IMR-90 (cell line): ENCODE measurements at regions not wholly inside any gene's neighbourhood (a gene's known extent, or its start where the extent isn't known, plus 50 kb on each side); places are given as distances from the start of the nearest gene placed in this dataset.

Source experiments
- ATAC-seq: fragments of 200-7000 bp; cut with Tn5 transposase; 2 replicates; pipeline ENCODE4 v1.9.1; 2020; ENCODE audit warnings: low read depth, mild to moderate bottlenecking, moderate library complexity
- BruUV-seq: library from RNA; stranded (reverse); fragments of 400-500 nt; replicated peaks from 2 replicates; lab custom pipeline; 2021; lab: Mats Ljungman, UMichigan
- CTCF ChIA-PET: fragments of 300-600 bp; formaldehyde crosslinking; extraction: SDS; loops from one replicate; lab custom pipeline; 2021; ENCODE audit warnings: antibody characterized with exemption; lab: Yijun Ruan, JAX
- POLR2A ChIA-PET: fragments of 300-600 bp; sonication (Branson Sonifier 250); formaldehyde crosslinking; loops from one replicate; lab custom pipeline; 2022; ENCODE audit warnings: antibody characterized with exemption; ENCODE audit not compliant: unreplicated experiment; lab: Charles Lee
- DNase-seq: peaks from one replicate; pipeline ENCODE4 v3.0.0; 2013
- H2AFZ ChIP-seq: replicated peaks from 2 replicates; pipeline ENCODE3; 2013; ENCODE audit warnings: low read length, mild to moderate bottlenecking; ENCODE audit not compliant: poor library complexity
- H2AK5ac ChIP-seq: 2 replicates; pipeline ENCODE4 v1.6.1; 2013; ENCODE audit warnings: low read depth, low read length, inconsistent platforms
- H2AK9ac ChIP-seq: replicated peaks from 2 replicates; pipeline ENCODE3; 2013; ENCODE audit warnings: mild to moderate bottlenecking, low read depth, low read length, moderate library complexity; ENCODE audit not compliant: poor library complexity
- H2BK120ac ChIP-seq: 2 replicates; pipeline ENCODE4 v1.6.1; 2013; ENCODE audit warnings: low read depth, low read length, inconsistent platforms
- H2BK15ac ChIP-seq: 3 replicates; pipeline ENCODE4 v1.6.1; 2013; ENCODE audit warnings: low read depth, low read length, inconsistent platforms
- H2BK20ac ChIP-seq: 2 replicates; pipeline ENCODE4 v1.6.1; 2013; ENCODE audit warnings: low read depth, mild to moderate bottlenecking, inconsistent platforms, low read length, moderate library complexity
- H2BK5ac ChIP-seq: 2 replicates; pipeline ENCODE4 v1.6.1; 2013; ENCODE audit warnings: mild to moderate bottlenecking, low read depth, low read length, inconsistent platforms; ENCODE audit not compliant: poor library complexity, severe bottlenecking
- H3K14ac ChIP-seq: replicated peaks from 2 replicates; pipeline ENCODE4 v1.6.1; 2013; ENCODE audit warnings: low read depth, low read length, inconsistent platforms
- H3K18ac ChIP-seq: 2 replicates; pipeline ENCODE4 v1.6.1; 2013; ENCODE audit warnings: low read depth, low read length, control low read depth
- H3K23ac ChIP-seq: 2 replicates; pipeline ENCODE4 v1.6.1; 2013; ENCODE audit warnings: low read depth, low read length, inconsistent platforms
- H3K27ac ChIP-seq: 2 replicates; pipeline ENCODE4 v1.5.1; 2013; ENCODE audit warnings: mild to moderate bottlenecking, control low read depth, low read length; ENCODE audit not compliant: insufficient read depth
- H3K27me3 ChIP-seq: 2 replicates; pipeline ENCODE4 v1.6.1; 2013; ENCODE audit warnings: low read length; ENCODE audit not compliant: control insufficient read depth, insufficient read depth
- H3K36me3 ChIP-seq: 2 replicates; pipeline ENCODE4 v1.6.1; 2013; ENCODE audit warnings: low read length, mixed read lengths; ENCODE audit not compliant: control insufficient read depth, insufficient read depth
- H3K4ac ChIP-seq: 2 replicates; pipeline ENCODE4 v1.6.1; 2013; ENCODE audit warnings: low read depth, low read length, inconsistent platforms
- H3K4me1 ChIP-seq: 2 replicates; pipeline ENCODE4 v1.6.1; 2013; ENCODE audit warnings: low read length, mixed read lengths; ENCODE audit not compliant: control insufficient read depth, insufficient read depth
- H3K4me2 ChIP-seq: 2 replicates; pipeline ENCODE4 v1.6.1; 2013; ENCODE audit warnings: low read depth, mild to moderate bottlenecking, control low read depth, low read length, moderate library complexity
- H3K4me3 ChIP-seq: 2 replicates; pipeline ENCODE4 v1.5.1; 2013; ENCODE audit warnings: low read depth, mild to moderate bottlenecking, control low read depth, low read length, moderate library complexity; ENCODE audit not compliant: insufficient read depth
- H3K56ac ChIP-seq: 2 replicates; pipeline ENCODE4 v1.6.1; 2013; ENCODE audit warnings: low read length, inconsistent platforms; ENCODE audit not compliant: insufficient read depth; ENCODE audit errors: extremely low read depth
- H3K79me1 ChIP-seq, 2 experiments: 2 replicates each; pipeline ENCODE4 v1.6.1; 2013; ENCODE audit warnings: low read length in 2 of 2, inconsistent platforms in 1 of 2, low read depth in 1 of 2
- H3K9ac ChIP-seq: 2 replicates; pipeline ENCODE4 v1.6.1; 2013; ENCODE audit warnings: low read depth, low read length, control low read depth
- H3K9me1 ChIP-seq: 2 replicates; pipeline ENCODE4 v1.6.1; 2013; ENCODE audit warnings: low read length, inconsistent platforms; ENCODE audit not compliant: insufficient read depth
- H3K9me3 ChIP-seq: 2 replicates; pipeline ENCODE4 v1.6.1; 2013; ENCODE audit warnings: low read length; ENCODE audit not compliant: control insufficient read depth, insufficient read depth
- H4K20me1 ChIP-seq: 2 replicates; pipeline ENCODE4 v1.6.1; 2013; ENCODE audit warnings: low read length, inconsistent platforms; ENCODE audit not compliant: insufficient read depth
- H4K5ac ChIP-seq: 2 replicates; pipeline ENCODE4 v1.6.1; 2013; ENCODE audit warnings: mild to moderate bottlenecking, low read depth, low read length, control low read depth
- H4K8ac ChIP-seq, 2 experiments: 2 replicates each; pipeline ENCODE4 v1.6.1; 2013; ENCODE audit warnings: low read depth in 2 of 2, low read length in 2 of 2, control low read depth in 1 of 2, inconsistent platforms in 1 of 2
- H4K91ac ChIP-seq: 2 replicates; pipeline ENCODE4 v1.6.1; 2013; ENCODE audit warnings: low read depth, low read length, inconsistent platforms; ENCODE audit not compliant: insufficient read depth
- BHLHE40 ChIP-seq: fragments of 150-350 bp; IDR thresholded peaks from 2 replicates; pipeline ENCODE4 v1.6.1; 2016; ENCODE audit warnings: mild to moderate bottlenecking, low read depth, low read length
- CEBPB ChIP-seq: IDR thresholded peaks from 2 replicates; pipeline ENCODE4 v1.6.1; 2012; ENCODE audit warnings: low read depth, low read length, improper control_type of control experiment
- CHD1 ChIP-seq: IDR thresholded peaks from 2 replicates; pipeline ENCODE4 v1.6.1; 2012; ENCODE audit warnings: low read depth, low read length, improper control_type of control experiment
- FOS ChIP-seq: fragments of 150-350 bp; IDR thresholded peaks from 2 replicates; pipeline ENCODE4 v1.6.1; 2016; ENCODE audit warnings: low read depth, low read length
- MAFK ChIP-seq: IDR thresholded peaks from 2 replicates; pipeline ENCODE4 v1.6.1; 2012; ENCODE audit warnings: low read depth, low read length, improper control_type of control experiment
- MAZ ChIP-seq: IDR thresholded peaks from 2 replicates; pipeline ENCODE4 v1.6.1; 2012; ENCODE audit warnings: low read depth, mild to moderate bottlenecking, low read length, improper control_type of control experiment, moderate library complexity, borderline replicate concordance
- MXI1 ChIP-seq: IDR thresholded peaks from 2 replicates; pipeline ENCODE4 v1.6.1; 2012; ENCODE audit warnings: low read depth, mild to moderate bottlenecking, low read length, moderate library complexity, borderline replicate concordance
- NFE2L2 ChIP-seq: fragments of 150-350 bp; IDR thresholded peaks from 2 replicates; pipeline ENCODE4 v1.6.1; 2016; ENCODE audit warnings: low read depth, mild to moderate bottlenecking, low read length
- POLR2A ChIP-seq: IDR thresholded peaks from 2 replicates; pipeline ENCODE4 v1.6.1; 2012; ENCODE audit warnings: mild to moderate bottlenecking, low read depth, low read length
- RCOR1 ChIP-seq: IDR thresholded peaks from 2 replicates; pipeline ENCODE4 v1.6.1; 2012; ENCODE audit warnings: mild to moderate bottlenecking, low read length, improper control_type of control experiment; ENCODE audit not compliant: insufficient replicate concordance
- RFX5 ChIP-seq: IDR thresholded peaks from 2 replicates; pipeline ENCODE4 v1.8.0; 2012; ENCODE audit warnings: low read depth, mild to moderate bottlenecking, low read length, moderate library complexity
- WGBS, 2 experiments: methylation state at CpG; one replicate each; pipeline versions ENCODE4 v1.1.5 to v1.1.7; 2013; ENCODE audit warnings: missing lambda C conversion rate in 2 of 2; ENCODE audit not compliant: insufficient read length in 1 of 2; ENCODE audit errors: extremely low coverage in 2 of 2; 5-methylcytosine and 5-hydroxymethylcytosine counted together
- dilution Hi-C: fragments of 300-500 bp; cut with HindIII; formaldehyde crosslinking; loops from one replicate; pipeline ENCODE4 v1.14.3; 2018; ENCODE audit warnings: low sequenced_read_pairs; ENCODE audit not compliant: unreplicated experiment
- in situ Hi-C: fragments of 300-500 bp; cut with MboI; formaldehyde crosslinking; loops from 3 replicates; pipeline ENCODE4 v1.14.3; 2019; ENCODE audit warnings: low sequenced_read_pairs, inconsistent platforms, mixed read lengths
- intact Hi-C: fragments of 100-400 bp; cut with micrococcal nuclease; formaldehyde crosslinking; loops from 2 replicates; pipeline ENCODE4 v1.10.0; 2022
- TF ChIP-seq, protein P1 (sequence below): conservative IDR thresholded peaks from 2 replicates; pipeline ENCODE4 v1.5.1; 2012; ENCODE audit warnings: mild to moderate bottlenecking, low read depth, low read length, improper control_type of control experiment

DNA sequence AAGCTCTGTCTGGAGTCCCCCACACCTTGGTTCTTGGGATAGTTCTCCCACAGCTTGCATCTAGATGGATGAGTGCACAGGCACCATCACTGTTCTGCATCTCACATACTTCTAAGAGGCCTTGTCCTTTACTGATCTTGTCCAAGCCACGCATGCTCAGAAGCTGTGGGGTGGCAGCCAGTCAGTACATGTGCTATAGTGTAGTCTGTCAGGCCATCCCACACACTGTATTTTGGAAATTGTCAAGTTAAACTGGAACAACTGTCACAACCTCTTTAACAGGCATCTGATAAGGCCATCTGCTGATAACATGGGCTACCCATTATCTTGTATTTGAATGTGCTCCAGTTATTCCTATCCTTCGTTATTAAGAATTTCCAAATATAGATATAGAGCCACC lies 296.5 kb upstream of the AZI2 start:
- no peak overlapping the region for H3K23ac ChIP-seq
- no peak overlapping the region for H2BK5ac ChIP-seq
- no CpG with 5 or more reads among the region's 2 CpGs for WGBS, 2 experiments
- no peak overlapping the region for H3K18ac ChIP-seq
- ATAC-seq: no peak
- no peaks in the 10 kb centered on the region for H3K36me3 ChIP-seq
- H3K4me2 ChIP-seq: no peak overlapping the region
- H3K27me3 ChIP-seq: no peaks in the 10 kb centered on the region
- no peak overlapping the region for H2BK20ac ChIP-seq
- H4K8ac ChIP-seq: no peak overlapping the region
- no peak overlapping the region for H2BK120ac ChIP-seq
- DNase-seq: no peak
- H2AK5ac ChIP-seq: no peak overlapping the region
- no peak overlapping the region for H3K14ac ChIP-seq
- intact Hi-C loops: no loop called here
- H3K9ac ChIP-seq: no peak overlapping the region
- POLR2A ChIA-PET: no interaction called here
- no peaks in the 10 kb centered on the region for H4K20me1 ChIP-seq
- no peak overlapping the region for H3K4ac ChIP-seq
- H4K5ac ChIP-seq: no peak overlapping the region
- H3K27ac ChIP-seq: no peak overlapping the region
- H3K4me3 ChIP-seq: no peak overlapping the region
- in situ Hi-C loops: no loop called here
- dilution Hi-C loops: no loop called here
- TF ChIP-seq CEBPB (no peak), MAZ (no peak), FOS (no peak), MXI1 (no peak), CHD1 (no peak), BHLHE40 (no peak), NFE2L2 (no peak), POLR2A (no peak), RFX5 (no peak), RCOR1 (no peak), MAFK (no peak)
- TF ChIP-seq, protein P1, sequence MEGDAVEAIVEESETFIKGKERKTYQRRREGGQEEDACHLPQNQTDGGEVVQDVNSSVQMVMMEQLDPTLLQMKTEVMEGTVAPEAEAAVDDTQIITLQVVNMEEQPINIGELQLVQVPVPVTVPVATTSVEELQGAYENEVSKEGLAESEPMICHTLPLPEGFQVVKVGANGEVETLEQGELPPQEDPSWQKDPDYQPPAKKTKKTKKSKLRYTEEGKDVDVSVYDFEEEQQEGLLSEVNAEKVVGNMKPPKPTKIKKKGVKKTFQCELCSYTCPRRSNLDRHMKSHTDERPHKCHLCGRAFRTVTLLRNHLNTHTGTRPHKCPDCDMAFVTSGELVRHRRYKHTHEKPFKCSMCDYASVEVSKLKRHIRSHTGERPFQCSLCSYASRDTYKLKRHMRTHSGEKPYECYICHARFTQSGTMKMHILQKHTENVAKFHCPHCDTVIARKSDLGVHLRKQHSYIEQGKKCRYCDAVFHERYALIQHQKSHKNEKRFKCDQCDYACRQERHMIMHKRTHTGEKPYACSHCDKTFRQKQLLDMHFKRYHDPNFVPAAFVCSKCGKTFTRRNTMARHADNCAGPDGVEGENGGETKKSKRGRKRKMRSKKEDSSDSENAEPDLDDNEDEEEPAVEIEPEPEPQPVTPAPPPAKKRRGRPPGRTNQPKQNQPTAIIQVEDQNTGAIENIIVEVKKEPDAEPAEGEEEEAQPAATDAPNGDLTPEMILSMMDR: no peak
- no peak overlapping the region for H2BK15ac ChIP-seq
- CTCF ChIA-PET: interaction anchor here (1.5 kb wide), 1 partner anchor 22 kb away, joined by 3 read pairs; no protein-coding TSS in a partner anchor
- no peaks in the 10 kb centered on the region for H3K9me1 ChIP-seq
- no peak overlapping the region for H2AK9ac ChIP-seq
- no peak overlapping the region for H2AFZ ChIP-seq
- H3K79me1 ChIP-seq: no peaks in the 10 kb centered on the region
- no peak overlapping the region for H4K91ac ChIP-seq
- H3K9me3 ChIP-seq: no peaks in the 10 kb centered on the region
- no TSS peak for BruUV-seq
- H3K56ac ChIP-seq: no peak overlapping the region
- H3K4me1 ChIP-seq: no peaks in the 10 kb centered on the region
